BLaER1 treated with 17β-estradiol and CSF1 and Interleukin-3, amounts not matched to agents 10 nM and 100 nM (cell line): ENCODE measurements at regions not wholly inside any gene's neighbourhood (a gene's known extent, or its start where the extent isn't known, plus 50 kb on each side); places are given as distances from the start of the nearest gene placed in this dataset.
"Not testable (repeated sequence)": the region's sequence is repeated elsewhere in the genome, so short reads cannot be mapped to it uniquely, and the experiment has no call there.

ENCODE experiments used
- H3K27ac ChIP-seq, 11 experiments: shearing (Covaris generic); formaldehyde crosslinking; 2 replicates each; pipeline ENCODE4 v1.8.1; 2022
- H3K27me3 ChIP-seq, 11 experiments: shearing (Covaris generic); formaldehyde crosslinking; 2 replicates each; pipeline ENCODE4 v1.8.1; 2022
- H3K36me3 ChIP-seq, 11 experiments: shearing (Covaris generic); formaldehyde crosslinking; 2 replicates each; pipeline ENCODE4 v1.8.1; 2022
- H3K4me1 ChIP-seq, 10 experiments: shearing (Covaris generic); formaldehyde crosslinking; 2 replicates each; pipeline ENCODE4 v1.8.1; 2022
- H3K4me2 ChIP-seq, 11 experiments: shearing (Covaris generic); formaldehyde crosslinking; 2 replicates each; pipeline ENCODE4 v1.8.1; 2022
- H3K4me3 ChIP-seq, 10 experiments: shearing (Covaris generic); formaldehyde crosslinking; 2 replicates each; pipeline ENCODE4 v1.8.1; 2022
- H3K9ac ChIP-seq, 11 experiments: shearing (Covaris generic); formaldehyde crosslinking; 2 replicates each; pipeline ENCODE4 v1.8.1; 2022
- H3K9me3 ChIP-seq, 11 experiments: shearing (Covaris generic); formaldehyde crosslinking; replicated peaks in 1 of 11; 2 replicates each; pipeline ENCODE4 v1.8.1; 2022
- H4K20me1 ChIP-seq, 11 experiments: shearing (Covaris generic); formaldehyde crosslinking; 2 replicates each; pipeline ENCODE4 v1.8.1; 2022
- Cebpa-rat ChIP-seq, 11 experiments: shearing (Covaris generic); IDR thresholded peaks; 2 replicates each; pipeline ENCODE4 v1.8.1; 2022

DNA sequence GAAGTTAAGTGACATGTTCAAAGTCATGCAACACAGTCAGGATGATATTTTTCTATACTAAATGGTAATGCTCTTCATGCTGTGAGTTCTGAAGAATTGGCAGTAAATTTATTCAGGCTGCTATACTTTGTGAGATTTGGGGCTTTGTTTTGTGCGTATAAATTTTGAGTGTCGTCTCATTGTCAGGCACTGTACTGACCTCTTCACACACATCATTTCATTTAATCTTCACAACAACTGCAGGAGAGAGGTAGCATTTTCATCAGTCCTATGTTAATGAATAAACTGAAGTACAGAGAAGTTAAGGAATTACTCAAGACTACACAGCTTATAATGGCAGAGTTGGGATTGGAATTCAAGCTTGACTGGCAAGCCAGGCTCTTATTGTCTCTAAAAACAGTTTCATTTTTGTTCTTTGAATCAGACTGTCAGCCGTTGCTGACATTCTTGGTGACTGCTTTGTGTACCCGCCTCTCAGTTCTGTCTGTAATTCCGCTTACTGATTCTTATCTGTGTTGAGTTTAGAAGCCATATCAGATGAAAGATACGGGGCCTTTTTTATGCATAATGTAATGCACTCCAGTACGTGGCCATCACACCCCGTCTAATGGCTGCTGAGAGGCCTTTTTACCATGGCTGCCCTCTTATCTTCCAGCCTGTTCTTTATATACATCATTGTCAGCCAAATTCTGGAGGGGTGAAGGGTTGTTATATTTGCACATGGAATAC, 274.9 kb downstream of the UTRN start:
- H3K4me1 ChIP-seq, result peaks cover 0 to 2% (median under 1%) of the 10 kb centered on the region in 10 experiments; a peak in 6 of 20 replicates
- peaks cover 68 to 97% (median 84%) of the 10 kb centered on the region in 11 experiments for H3K36me3 ChIP-seq
- H3K4me3 ChIP-seq, result no peak overlapping the region
- no peak for TF ChIP-seq Cebpa-rat (IDR thresholded peaks at IDR 0.05)
- no peak overlapping the region for H3K4me2 ChIP-seq
- no peaks in the 10 kb centered on the region for H3K27me3 ChIP-seq
- no peak overlapping the region for H3K9ac ChIP-seq
- H3K27ac ChIP-seq, result no peak overlapping the region
- no peaks in the 10 kb centered on the region for H4K20me1 ChIP-seq
- H3K9me3 ChIP-seq, result peaks cover 5 to 11% (median 8%) of the 10 kb centered on the region in 11 experiments; a peak in 13 of 22 replicates

DNA sequence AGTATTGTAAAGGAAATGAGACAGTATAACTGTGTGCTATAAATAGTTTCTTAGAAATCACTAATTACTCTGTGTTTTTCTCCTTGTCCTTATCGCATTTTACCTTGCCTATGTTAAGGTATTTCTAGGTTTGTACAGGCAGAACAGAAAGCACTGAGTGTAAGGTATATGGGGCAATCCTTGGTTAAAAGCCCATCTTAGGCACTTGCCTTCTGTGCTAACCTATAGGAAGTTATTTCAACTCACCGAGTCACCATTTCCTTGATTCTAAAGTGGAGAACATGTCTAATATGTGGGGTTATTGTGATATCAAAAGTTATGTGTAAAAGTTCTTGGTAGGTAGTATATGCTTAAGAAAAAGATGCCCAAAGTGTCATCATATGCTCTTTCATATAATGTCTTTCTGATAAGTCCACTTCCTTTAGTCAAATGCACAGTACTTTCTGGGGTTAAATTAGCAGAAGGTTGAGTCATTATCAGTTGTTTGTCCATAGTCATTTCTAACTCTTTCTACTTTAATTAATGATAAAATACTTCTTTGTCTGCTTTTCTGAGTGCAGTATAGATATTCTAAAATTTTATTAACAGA, 276.4 kb downstream of the UTRN start:
- Histone ChIP-seq H3K9ac (no peak overlapping the region), H3K4me3 (no peak overlapping the region), H3K4me2 (no peak overlapping the region), H3K27ac (no peak overlapping the region), H3K27me3 (no peaks in the 10 kb centered on the region), H3K36me3 (peaks cover 55 to 91% (median 69%) of the 10 kb centered on the region in 11 experiments), H4K20me1 (peaks cover 0 to 3% (median 0%) of the 10 kb centered on the region in 11 experiments; a peak in 1 of 22 replicates), H3K9me3 (peaks cover 5 to 11% (median 8%) of the 10 kb centered on the region in 11 experiments; a peak in 13 of 22 replicates), H3K4me1 (peaks cover 11 to 17% (median 16%) of the 10 kb centered on the region in 10 experiments)
- TF ChIP-seq Cebpa-rat (IDR thresholded peaks at IDR 0.05), result no peak

DNA sequence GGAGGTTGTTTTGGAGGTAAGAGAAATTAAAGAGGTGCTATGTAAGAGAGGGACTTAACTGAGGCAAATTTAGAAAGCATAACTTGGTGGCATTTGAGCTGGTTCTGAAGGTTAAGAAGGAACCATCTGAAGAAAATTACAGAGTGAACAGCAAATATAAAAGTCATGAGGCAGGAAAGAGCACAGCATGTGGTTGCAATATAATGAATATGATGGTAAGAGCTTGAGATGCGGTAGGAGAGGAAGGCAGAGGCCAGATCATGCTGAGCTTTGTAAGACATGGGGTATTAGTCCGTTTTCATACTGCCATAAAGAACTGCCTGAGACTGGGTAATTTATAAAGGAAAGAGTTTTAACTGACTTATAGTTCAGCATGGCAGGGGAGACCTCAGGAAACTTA, 279.1 kb downstream of the UTRN start:
- no peak for TF ChIP-seq Cebpa-rat (IDR thresholded peaks at IDR 0.05)
- no peak overlapping the region for H3K9ac ChIP-seq
- H3K4me2 ChIP-seq, result 0 out of 22 replicates have a peak overlapping the region, but pooled peaks of 1 of the 11 experiments have one; percentile 74
- peaks cover 43 to 71% (median 49%) of the 10 kb centered on the region in 11 experiments for H3K36me3 ChIP-seq
- H3K27ac ChIP-seq, result 0 out of 22 replicates have a peak overlapping the region, but pooled peaks of 1 of the 11 experiments have one; percentile 24
- H4K20me1 ChIP-seq, result peaks cover 0 to 9% (median 0%) of the 10 kb centered on the region in 11 experiments; a peak in 1 of 22 replicates
- H3K9me3 ChIP-seq, result peaks cover 5 to 11% (median 8%) of the 10 kb centered on the region in 11 experiments; a peak in 13 of 22 replicates
- H3K4me1 ChIP-seq, result peaks cover 32 to 40% (median 37%) of the 10 kb centered on the region in 10 experiments
- no peak overlapping the region for H3K4me3 ChIP-seq
- H3K27me3 ChIP-seq, result no peaks in the 10 kb centered on the region

DNA sequence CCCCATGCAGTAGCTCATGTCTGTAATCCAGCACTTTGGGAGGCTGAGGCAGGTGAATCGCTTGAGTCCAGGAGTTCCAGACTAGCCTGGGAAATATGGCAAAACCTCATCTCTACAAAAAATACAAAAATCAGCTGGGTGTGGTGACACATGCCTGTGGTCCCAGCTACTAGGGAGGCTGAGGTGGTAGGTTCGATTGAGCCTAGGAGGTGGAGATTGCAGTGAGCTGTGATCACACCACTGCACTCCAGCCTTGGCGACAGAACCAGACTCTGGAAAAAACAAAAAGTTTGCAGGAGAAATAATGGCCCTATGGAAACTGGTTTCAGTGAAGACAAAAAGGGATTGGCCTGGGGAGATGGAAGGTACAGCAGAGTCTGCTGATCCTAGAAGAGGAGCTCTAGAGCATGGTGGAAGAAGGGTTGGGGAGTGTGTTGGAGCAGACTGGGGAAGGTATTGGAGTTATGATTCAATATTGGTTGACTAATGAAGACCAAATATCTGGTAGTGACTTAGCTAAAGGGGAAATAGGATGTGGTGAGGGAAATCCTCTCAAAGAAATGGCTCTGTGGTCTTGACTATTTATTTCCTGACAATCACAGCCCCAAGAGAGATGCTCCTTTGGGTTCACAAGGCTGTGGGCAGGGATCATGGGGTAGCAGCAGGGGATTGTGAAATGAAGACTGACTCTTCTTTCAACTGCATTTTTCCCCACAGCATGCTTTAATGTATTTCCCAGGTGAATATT, 281.9 kb downstream of the UTRN start:
- H3K36me3 ChIP-seq, result peaks cover 31 to 73% (median 51%) of the 10 kb centered on the region in 11 experiments
- peak in 8 of 11 experiments; percentile 48 to 93 (median 69); a peak in 13 of 22 replicates for TF ChIP-seq Cebpa-rat (IDR thresholded peaks at IDR 0.05)
- H4K20me1 ChIP-seq, result peaks cover 0 to 9% (median 0%) of the 10 kb centered on the region in 11 experiments; a peak in 1 of 22 replicates
- peak overlapping the region; percentile 66 to 89 (median 81) for H3K4me2 ChIP-seq
- H3K9me3 ChIP-seq, result peaks cover 4 to 14% (median 7%) of the 10 kb centered on the region in 11 experiments; a peak in 13 of 22 replicates
- H3K4me1 ChIP-seq, result peaks cover 32 to 40% (median 37%) of the 10 kb centered on the region in 10 experiments
- no peaks in the 10 kb centered on the region for H3K27me3 ChIP-seq
- peak overlapping the region in 9 of 11 experiments; percentile 31 to 84 (median 66); a peak in 16 of 22 replicates for H3K27ac ChIP-seq
- H3K4me3 ChIP-seq, result peak overlapping the region in 3 of 10 experiments; percentile 1 to 19 (median 8); a peak in 4 of 20 replicates
- H3K9ac ChIP-seq, result peak overlapping the region in 6 of 11 experiments; percentile 25 to 64 (median 57); a peak in 12 of 22 replicates

DNA sequence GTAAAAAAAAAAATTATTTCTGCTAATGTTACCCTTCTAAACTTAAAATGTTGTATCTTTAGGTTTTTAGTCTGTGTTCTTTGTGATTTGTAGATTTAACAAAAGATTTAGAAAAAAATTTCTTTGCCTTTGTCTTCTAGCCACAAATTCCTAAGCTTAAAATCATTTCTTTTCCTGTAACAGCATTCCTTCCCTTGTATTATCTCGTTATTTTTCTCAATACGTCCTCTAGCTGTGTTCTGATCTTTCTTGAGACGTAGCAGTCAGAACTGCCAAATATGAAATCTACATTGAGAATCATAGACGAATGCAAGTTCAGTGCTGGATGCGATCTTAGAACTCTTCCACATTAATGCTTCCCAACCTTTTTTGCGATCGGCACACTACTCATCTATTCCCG, 283.1 kb downstream of the UTRN start:
- H3K9ac ChIP-seq, result peak overlapping the region in 1 of 11 experiments; percentile 44; a peak in 2 of 22 replicates
- TF ChIP-seq Cebpa-rat (IDR thresholded peaks at IDR 0.05), result no peak
- H3K4me3 ChIP-seq, result no peak overlapping the region
- peak overlapping the region; percentile 39 to 89 (median 74); a peak in 21 of 22 replicates for H3K4me2 ChIP-seq
- peak overlapping the region in 7 of 11 experiments; percentile 25 to 84 (median 80); a peak in 12 of 22 replicates for H3K27ac ChIP-seq
- H3K4me1 ChIP-seq, result peaks cover 32 to 40% (median 37%) of the 10 kb centered on the region in 10 experiments
- H3K9me3 ChIP-seq, result peaks cover 0 to 10% (median 4%) of the 10 kb centered on the region in 11 experiments; a peak in 2 of 22 replicates
- H4K20me1 ChIP-seq, result peaks cover 0 to 9% (median 0%) of the 10 kb centered on the region in 11 experiments; a peak in 1 of 22 replicates
- no peaks in the 10 kb centered on the region for H3K27me3 ChIP-seq
- H3K36me3 ChIP-seq, result peaks cover 25 to 71% (median 51%) of the 10 kb centered on the region in 11 experiments

DNA sequence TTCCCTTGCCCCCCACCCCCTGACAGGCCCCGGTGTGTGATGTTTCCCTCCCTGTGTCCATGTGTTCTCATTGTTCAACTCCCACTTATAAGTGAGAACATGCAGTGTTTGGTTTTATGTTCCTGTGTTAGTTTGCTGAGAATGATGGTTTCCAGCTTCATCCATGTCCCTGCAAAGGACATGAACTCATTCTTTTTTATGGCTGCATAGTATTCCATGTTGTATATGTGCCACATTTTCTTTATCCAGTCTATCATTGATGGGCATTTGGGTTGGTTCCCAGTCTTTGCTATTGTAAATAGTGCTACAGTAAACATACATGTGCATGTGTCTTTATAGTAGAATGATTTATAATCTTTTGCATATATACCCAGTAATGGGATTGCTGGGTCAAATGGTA, 287.4 kb downstream of the UTRN start:
- H3K9me3 ChIP-seq, result not testable (repeated sequence)
- H3K4me1 ChIP-seq, result peaks cover 8 to 13% (median 12%) of the 10 kb centered on the region in 10 experiments

DNA sequence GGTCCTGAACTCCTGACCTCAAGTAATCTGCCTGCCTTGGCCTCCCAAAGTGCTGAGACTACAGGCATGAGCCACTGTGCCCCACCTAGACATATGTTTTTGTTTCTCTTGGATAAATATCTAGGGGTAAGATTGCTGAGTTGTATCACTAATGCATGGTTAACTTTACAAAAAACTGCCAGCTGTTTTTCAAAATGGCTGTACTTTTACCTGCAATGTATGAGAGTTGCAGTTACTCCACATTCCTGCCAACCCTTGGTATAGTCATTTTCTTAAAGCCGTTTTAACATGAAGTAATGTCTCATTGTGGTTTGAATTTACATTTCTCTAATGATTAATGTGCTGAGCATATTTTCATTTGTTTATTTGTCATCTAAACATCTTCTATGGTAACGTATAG, 289.7 kb downstream of the UTRN start:
- no peak overlapping the region for H3K27ac ChIP-seq
- peaks cover 0 to 6% (median 0%) of the 10 kb centered on the region in 11 experiments; a peak in 2 of 22 replicates for H3K9me3 ChIP-seq
- TF ChIP-seq Cebpa-rat (IDR thresholded peaks at IDR 0.05), result no peak
- H3K27me3 ChIP-seq, result no peaks in the 10 kb centered on the region
- no peak overlapping the region for H3K4me3 ChIP-seq
- no peak overlapping the region for H3K9ac ChIP-seq
- H3K36me3 ChIP-seq, result peaks cover 31 to 94% (median 66%) of the 10 kb centered on the region in 11 experiments
- H4K20me1 ChIP-seq, result peaks cover 0 to 1% (median 0%) of the 10 kb centered on the region in 11 experiments; a peak in 1 of 22 replicates
- no peak overlapping the region for H3K4me2 ChIP-seq
- H3K4me1 ChIP-seq, result peaks cover 0 to 8% (median 3%) of the 10 kb centered on the region in 10 experiments; a peak in 5 of 20 replicates

More for the DNA sequence above, 287.4 kb downstream of the UTRN start:
- H3K9ac ChIP-seq, H3K27ac ChIP-seq, H3K27me3 ChIP-seq, H3K4me3 ChIP-seq, H4K20me1 ChIP-seq, H3K4me2 ChIP-seq: not testable (repeated sequence)
- H3K36me3 ChIP-seq, result peaks cover 20 to 84% (median 57%) of the 10 kb centered on the region in 11 experiments

DNA sequence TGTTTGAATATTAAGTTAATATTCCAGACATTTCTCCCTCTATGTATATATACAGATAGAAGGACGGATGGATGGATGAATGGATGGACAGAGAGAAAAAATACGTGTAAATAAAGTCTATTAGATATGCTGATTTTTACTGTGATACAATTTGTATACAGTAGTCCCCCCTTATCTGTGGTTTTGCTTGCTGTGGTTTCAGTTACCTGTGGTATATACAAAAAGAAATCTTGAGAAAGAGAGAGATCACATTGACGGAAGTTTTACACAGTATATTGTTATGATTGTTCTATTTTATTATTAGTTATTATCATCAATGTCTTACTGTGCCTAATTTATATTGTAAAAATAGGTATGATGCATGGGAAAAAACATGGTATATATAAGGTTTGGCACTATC, 290.2 kb downstream of the UTRN start:
- no peak overlapping the region for H3K4me2 ChIP-seq
- no peaks in the 10 kb centered on the region for H3K27me3 ChIP-seq
- H4K20me1 ChIP-seq, result peaks cover 0 to 7% (median 0%) of the 10 kb centered on the region in 11 experiments; a peak in 4 of 22 replicates
- no peak for TF ChIP-seq Cebpa-rat (IDR thresholded peaks at IDR 0.05)
- H3K27ac ChIP-seq, result no peak overlapping the region
- H3K9me3 ChIP-seq, result peaks cover 0 to 6% (median 0%) of the 10 kb centered on the region in 11 experiments; a peak in 2 of 22 replicates
- no peak overlapping the region for H3K9ac ChIP-seq
- H3K36me3 ChIP-seq, result peaks cover 36 to 94% (median 66%) of the 10 kb centered on the region in 11 experiments
- no peak overlapping the region for H3K4me3 ChIP-seq
- H3K4me1 ChIP-seq, result peaks cover 0 to 8% (median 3%) of the 10 kb centered on the region in 10 experiments; a peak in 5 of 20 replicates
